Activated CD4-positive, alpha-beta T cell treated with anti-CD3 and anti-CD28 coated beads for 4 hours (primary cell): ENCODE measurements at regions not wholly inside any gene's neighbourhood (a gene's known extent, or its start where the extent isn't known, plus 50 kb on each side); places are given as distances from the start of the nearest gene placed in this dataset.
A peak's percentile ranks its signal among the peaks of the same experiment; 100 is the strongest.
"Not testable (repeated sequence)": the region's sequence is repeated elsewhere in the genome, so short reads cannot be mapped to it uniquely, and the experiment has no call there.

Source experiments
- DNase-seq, 2 donors: peaks; one replicate each; pipeline ENCODE4 v3.0.0-alpha.2; 2020

DNA sequence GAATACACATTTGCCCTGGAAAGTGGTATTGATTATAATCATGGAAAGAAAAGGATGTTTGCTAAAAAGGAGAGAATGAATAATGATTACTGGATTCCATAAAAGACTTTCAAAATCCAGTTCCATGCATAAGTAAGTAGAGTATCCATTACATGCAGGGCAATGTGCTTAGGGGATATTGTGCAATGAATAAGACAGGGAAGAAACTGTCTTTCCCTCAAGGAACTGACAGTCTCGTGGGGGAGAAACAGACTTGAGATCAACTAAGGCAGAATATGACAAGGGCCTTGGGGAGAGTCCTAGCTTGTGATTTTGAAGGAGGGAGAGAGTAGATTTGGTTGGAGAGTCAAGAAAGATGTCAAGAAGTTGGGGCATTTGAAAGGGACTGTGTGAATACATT lies 130.6 kb downstream of the SPP2 start:
- no peak for DNase-seq

DNA sequence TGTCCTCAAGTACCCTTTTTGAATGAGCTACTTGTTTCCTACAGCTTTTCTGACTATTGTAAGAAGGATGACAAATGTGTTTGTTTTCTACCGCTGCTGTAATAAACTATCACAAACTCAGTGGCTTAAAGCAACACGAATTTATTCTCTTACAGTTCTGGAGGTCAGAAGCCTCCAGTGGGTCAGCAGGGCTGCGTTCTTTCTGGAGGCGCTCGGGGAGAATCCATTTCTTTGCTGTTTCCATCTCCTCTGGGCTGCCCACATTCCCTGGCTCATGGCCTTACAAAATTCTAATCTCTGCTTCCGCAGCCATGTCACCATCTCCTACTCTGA lies 128.5 kb downstream of the SPP2 start:
- no peak for DNase-seq

DNA sequence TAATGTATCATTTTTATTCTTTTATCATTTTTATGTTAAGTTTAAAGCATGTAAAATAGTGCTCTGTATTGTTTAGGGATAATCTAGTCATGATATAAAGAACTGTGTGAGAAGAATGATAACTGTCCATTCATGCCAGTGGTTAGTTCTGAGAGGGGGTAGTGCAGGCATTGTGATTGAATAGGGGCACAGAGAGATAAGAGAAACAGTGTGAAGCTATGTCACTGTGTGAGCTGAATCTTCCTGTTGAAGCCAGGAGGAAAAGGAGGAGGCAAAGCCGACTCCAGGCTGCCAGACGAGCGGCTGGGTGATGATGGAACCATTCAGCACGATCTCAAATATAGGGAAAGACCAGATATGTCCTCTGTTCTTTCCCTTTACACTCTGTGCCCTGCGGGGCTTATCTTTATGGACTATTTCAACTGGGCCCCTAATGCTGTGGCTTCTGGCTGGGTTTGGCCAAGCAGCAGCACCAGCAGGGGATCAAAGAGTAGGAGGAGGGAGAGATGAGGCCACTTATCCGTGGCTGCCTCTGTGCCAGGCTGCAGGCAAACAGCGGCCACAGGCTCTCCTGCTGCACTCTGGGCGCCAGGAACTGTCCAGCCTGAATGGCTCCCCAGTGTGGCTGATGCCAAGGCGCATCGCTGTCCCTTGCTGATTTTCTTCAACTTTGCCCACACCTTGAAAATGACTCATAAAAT lies 128.0 kb downstream of the SPP2 start:
- no peak for DNase-seq

DNA sequence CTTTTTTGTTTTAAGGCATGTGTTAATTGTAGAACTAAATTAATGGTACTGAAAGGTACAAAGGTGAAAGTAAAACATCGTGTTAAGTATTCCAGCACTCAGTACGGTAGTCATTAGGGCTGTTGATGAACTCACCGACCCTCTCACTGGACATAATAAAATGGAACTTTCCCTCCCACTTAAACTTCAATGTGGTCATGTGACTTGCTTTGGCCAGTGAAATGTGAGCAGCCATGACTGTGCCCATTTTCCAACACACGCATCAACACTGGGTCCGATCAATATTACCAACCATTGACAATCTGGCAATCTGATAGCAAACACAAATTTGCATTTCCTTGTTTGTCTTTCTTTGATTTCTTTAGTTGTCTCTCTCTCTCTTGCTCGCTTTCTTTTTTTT lies 125.1 kb downstream of the SPP2 start:
- DNase-seq = no peak

DNA sequence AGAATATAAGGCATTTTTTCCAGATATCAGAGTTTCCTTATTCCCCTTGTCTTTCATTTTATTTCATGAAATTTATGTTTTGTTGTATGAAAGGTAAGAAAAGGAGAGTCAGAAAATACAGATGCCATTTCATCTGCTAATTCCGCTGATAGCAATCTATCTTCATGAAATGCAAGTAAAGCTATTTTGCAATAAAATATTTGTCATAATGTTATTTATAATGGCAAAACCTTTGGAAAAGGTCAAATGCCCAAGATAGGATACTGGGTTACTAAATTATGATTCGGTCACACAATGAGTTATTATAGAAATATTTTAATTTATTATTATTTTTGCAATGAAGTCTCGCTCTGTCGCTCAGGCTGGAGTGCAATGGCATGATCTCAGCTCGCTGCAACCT lies 124.2 kb downstream of the SPP2 start:
- DNase-seq = no peak

DNA sequence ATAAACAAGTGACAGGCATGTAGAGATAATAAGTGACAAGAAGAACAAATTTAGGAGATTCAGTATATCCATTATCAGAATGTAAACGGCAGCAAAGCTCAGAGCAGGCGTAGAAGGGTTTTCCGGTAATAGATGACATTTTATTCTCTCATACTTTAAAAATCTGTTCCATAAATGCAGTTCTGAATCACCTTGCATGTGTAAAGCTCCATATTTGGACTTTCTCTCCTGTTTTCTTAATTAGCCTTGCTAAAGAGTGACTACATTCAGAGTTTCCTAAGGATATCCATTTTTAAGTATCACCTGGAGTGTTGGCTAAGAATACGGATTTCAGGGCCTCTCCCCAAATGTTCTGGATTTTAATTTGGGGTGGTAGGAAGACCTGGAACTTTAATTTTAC lies 122.0 kb downstream of the SPP2 start:
- no peak for DNase-seq

DNA sequence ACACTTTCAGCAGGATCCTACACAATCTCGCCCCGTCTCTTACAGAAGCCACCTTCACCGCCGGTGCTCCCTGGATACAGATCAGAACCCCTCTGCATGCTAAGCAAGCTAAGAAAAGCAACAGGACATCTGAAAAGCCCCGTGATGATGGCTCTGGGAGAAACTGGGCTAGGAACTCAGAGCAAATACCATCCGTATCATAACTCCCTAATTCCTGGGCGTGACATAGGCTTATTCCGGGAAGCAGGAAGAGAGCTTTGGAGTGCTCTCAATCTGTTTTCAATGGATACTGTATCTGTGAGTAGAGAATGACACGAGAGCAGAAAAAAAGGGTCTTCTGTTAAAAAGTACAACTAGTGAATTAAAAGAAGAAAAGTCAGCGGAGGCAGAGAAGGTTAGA lies 121.6 kb downstream of the SPP2 start:
- DNase-seq = no peak

DNA sequence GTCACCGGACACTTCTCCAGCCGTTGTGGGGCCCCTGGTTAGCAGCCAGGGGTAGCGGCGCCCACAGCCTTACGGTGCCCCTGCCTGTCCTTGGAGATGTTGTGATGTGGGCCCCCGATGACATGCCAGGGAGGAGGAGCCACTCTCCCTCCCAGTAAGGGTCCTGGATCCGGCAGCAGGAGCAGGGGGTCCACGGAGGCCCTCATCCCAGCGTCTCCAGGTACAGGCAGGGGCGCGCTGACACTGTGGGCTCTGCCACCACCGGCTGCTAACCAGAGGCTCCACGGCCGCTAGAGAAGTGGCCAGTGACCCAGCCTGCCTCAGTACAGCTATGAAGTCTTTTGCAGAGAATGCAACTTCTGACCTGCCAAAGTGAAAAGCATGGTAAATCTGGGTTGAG lies 121.2 kb downstream of the SPP2 start:
- DNase-seq = no peak

DNA sequence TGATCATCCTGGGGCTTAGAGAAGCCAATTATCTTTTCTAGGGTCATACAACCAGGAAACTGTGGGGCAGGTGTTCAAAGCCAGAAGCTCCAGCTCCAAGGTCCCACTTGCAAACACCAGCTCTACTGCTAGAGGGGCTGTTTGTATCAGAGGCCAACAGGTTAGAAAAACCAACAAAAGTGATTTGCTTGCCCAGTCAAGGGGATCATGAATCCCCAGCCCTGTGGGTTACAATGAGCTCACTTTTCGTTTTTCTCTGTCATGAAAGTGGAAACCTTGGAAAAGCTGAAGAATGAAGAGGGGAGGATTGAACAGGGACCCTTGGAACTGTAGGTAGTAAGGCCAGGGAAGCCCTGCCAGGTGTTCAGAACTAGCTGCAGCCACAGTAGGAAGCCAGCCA lies 119.2 kb downstream of the SPP2 start:
- DNase-seq = no peak

DNA sequence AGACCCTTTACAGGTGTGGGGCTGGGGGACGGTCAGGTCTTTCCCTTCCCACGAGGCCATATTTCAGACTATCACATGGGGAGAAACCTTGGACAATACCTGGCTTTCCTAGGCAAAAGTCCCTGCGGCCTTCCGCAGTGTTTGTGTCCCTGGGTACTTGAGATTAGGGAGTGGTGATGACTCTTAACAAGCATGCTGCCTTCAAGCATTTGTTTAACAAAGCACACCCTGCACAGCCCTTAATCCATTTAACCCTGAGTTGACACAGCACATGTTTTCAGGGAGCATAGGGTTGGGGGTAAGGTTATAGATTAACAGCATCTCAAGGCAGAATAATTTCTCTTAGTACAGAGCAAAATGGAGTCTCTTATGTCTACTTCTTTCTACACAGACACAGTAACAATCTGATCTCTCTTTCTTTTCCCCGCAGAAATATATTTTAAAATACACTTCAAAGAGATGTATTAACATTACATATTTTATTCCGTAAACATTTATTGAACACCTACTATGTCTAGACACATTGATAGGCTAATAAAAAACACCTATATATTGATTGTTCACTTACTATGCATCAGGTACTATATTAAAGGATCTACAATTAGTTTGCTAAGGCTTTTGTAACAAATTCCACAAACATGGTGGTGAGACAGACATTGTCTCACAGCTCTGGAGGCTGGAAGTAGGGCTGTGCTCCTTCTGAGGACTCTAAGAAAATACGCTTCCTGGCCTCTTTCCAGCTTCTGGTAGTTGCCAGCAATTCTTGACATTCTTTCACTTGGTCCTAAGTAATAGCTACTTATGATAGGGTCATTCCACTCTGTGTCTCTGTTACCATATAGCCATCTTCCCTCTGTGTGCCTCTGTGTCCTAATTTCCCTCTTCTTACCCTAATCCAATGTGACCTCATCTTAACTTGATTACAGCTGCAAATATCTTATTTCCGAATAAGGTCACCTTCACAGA lies 118.4 kb downstream of the SPP2 start:
- not testable (repeated sequence) for DNase-seq

DNA sequence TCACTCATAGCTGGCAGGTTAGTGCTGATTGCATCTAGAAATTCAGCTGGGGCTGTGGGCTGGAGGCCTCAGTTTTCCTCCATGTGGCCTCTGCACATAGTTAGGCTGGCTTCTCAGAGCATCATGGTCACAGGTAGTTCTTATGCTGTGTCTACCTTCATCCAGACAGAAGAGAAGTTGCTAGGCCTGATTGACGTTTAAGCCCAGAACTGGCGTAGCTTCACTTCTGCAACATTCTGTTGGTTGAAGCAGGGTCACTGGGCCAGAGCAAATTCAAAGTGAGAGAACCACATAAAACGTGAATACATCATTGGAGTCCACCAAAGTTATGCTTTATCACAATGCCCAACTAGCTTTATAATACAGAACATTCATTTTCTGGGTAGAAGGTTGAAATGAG lies 116.0 kb downstream of the SPP2 start:
- no peak for DNase-seq

DNA sequence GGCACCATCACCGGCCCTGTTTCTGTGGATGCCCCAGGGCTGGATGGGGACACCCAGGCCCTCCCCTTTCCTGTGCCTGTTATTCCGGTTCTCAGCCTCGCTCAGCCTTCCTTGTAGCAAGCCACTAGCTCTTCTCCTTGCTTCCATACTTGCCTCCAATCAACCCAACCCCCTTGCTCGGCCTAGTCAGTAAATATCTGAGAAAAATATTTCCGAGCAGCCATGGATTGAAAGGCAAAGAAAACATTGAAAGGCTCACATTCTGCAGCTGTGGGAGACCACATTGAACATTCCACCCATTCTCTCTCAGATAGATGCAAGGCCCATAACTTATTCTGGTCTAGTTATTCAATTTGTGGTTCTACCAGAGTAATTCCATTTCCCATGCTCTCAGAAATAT lies 114.9 kb downstream of the SPP2 start:
- DNase-seq = no peak

DNA sequence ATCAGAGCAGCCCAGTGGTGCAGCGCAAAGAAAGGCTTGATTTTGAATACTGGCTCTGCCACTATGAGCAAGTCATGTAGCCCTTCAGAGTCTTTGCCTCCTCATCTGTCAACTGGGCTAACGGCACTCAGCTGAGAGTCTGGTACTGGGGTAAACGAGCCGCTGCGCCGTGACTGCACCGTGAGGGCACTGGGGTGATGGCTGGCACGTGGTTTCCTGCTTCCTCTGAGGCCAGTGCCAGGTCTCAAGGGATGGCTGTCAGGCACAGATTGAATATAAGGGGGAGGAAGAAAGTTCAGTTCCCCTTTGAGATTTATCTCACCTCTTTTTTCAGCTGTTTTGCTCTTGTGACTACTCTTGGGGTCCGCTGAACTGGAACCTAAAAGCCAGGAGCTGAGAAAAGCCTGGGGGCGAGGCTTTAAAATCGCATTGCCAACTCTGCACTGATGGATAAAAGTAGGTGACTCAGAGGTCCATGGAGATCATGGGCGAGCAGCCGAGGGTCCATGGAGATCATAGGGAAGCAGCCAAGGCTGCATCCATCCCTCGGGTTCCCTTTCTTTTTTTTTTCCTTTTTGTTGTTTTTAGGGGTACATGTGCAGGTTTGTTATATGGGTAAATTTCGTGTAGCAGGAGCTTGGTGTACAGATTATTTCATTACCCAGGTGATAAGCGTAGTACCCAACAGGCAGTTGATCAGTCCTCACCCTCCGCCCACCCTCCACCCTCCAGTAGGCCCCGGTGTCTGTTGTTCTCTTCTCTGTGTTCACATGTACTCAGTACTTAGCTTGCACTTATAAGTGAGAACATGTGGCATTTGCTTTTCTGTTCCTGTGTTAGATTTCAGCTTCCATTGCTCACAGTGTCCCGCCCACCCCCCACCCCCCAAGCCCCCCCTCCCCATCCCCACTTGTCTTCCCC lies 114.3 kb downstream of the SPP2 start:
- DNase-seq = peak; percentile 26 to 43

DNA sequence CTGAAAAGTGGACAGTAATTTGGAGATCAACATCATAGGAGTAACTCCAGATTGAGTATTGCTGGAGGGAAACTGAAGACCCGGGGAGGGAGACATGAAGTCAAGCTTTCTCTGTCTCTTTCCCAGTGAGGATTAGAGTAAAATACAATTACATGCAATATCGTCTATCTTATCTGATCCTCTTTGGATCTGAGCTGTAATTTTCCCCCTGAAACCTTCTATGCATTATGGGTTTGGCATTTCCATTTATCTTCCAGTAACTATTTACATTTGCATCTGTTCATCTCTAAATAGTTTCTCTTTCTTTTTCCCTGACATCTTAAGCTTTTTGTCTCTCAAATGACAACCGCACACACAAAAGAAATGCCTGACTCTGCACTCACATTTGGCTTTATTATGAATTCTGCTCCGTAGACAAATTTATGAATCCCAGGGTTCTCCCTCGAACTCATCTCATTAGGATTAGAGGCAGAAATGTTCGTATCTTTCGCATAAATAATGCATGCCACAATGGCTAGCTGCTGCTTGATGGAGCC lies 113.1 kb downstream of the SPP2 start:
- no peak for DNase-seq

DNA sequence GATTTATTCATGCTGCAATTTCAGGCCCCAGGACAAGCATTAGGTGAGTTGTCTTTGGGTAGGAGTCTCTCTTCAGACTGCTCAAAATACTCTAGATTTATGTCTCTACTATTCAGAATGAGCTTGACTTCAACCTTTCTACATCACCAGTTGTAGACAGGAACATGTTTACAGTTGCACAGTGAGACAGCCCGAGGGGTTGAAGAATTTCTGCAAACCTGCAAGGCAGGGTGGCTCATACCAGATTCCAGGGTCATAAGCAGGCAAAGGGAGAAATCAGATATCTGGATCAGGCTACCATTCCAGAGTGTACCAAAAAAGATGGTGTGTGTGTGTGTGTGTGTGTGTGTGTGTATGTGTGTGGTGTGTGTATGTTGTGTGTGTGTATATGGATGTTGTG lies 112.4 kb downstream of the SPP2 start:
- DNase-seq = no peak

DNA sequence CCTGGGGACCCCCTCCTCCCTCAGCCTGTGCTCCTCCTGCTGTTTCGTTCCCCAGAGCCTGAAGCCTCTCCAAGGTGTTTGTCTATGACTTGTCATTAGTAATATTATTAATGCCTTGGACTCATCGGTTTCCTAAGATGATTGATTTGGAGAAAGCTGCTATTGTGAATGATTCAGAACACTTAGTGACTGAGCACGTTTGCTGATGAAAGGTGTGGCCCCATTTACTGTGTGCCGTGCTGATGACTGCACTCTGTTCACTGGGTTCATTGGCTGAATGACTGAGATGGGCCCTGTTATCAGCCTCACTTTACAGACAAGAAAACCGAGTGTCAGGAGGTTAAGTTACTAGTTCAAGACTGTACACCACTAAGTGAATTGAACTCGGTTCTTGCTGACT lies 111.4 kb downstream of the SPP2 start:
- DNase-seq = no peak

DNA sequence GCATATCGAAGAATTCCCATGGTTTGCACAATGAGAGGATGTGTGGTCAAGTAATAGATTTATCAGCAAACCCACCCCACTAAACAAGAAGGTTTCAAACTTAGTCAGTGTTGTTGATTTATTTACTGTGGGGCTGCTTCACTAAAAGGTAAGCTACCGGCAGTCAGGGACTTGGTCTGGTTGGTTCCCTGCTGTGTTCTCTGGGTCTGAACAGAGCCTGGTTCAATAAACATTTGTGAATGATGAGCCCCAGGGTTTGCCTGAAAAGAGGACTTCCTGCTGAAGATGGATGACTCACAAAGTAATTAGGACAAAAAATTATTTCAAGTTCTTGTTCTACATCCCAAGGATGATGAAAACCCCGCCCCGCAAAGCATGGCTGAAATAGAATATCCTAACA lies 108.3 kb downstream of the SPP2 start:
- no peak for DNase-seq

DNA sequence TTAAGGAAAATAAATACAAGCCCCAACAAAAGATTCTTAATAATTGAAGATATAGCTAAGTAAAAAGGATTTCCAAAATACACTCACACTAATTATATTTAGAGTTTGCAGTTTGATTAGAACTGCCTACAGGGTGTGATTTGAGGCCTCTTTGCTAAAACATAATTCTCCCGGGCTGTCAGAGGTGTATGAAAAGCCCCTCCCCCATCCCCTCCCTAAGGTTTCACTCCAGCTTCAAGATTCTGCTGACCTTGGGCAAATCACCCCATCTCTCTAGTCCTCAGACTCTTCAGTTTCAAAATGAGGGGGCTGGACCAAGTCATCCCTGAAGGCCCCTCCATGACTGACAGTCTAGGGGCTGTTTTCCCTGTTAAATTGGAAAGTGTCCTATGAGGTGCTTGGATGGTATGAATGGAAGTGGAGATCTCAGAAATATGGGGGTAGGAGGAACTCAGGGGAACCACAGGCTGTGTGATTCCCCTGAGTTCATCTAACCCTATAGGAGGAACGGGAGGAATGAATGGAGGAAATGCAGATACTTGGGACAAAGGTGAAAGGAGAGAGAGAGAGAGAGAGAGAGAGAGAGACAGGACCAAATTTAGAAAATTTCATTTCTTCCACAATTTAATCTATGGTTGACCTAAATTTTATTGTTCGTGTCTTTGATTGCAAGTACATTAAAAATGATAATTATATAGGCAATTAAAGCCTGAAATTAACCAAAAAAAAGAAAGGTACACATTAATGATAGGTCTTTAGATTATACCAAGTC lies 107.5 kb downstream of the SPP2 start:
- no peak for DNase-seq

DNA sequence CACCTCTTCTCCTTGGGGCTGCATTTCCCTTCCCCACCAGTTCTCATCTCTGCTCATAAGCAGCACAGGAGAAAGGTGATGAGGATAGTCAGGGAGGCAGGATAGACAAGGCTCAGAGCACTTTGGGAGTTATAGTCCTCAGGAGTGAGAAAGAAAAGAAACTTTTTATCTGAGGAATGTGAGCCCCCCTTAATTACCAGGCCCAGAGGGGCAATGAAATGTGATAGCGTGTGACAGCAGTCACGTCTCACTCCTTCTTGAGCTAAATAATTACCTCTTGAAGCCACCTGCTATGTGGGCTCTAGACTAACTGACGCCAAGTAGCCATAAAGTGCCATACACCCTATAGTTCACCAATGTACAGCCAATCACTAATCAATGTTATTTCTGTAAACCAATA lies 105.8 kb downstream of the SPP2 start:
- DNase-seq = no peak

DNA sequence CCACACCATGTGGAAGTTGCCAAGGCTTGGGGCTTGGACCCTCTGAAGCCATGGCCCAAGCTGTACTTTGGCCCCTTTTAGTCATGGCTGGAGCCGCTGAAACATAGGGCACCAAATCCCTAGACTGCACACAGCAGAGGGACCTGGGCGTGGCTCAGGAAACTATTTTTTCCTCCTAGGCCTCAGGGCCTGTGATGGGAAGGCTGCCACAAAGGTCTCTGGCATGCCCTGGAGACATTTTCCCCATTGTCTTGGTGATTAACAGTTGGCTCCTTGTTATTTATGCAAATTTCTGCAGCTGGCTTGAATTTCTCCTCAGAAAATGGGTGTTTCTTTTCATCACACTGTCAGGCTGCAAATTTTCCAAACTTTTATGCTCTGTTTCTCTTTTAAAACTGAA lies 102.3 kb downstream of the SPP2 start:
- not testable (repeated sequence) for DNase-seq

DNA sequence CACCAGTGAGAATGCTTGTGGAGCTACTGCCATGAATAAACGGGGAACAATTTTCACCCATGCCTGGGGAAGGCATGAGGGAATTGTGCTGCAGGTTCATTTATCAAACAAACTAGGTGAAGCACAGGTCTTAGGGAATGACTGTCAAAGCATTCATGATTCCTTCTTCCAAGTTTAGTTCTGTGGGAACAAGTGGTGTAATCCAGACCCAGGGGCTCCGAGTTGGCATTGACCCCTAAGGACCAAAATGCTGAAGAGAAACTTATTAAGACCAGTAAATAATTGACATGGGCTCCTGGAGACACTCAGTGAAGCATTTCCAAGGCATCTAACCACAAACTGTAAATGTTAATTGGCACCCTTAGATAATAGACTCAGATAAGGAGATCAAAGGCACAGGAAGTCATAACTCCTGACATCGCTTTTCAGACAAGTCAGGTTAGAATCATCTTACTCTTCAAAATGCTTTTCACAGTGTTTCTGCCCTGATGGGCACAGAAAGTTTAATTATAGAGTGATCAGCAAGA lies 96.9 kb downstream of the SPP2 start:
- DNase-seq = peak in 1 of 2 donors; percentile 16
